Mucosa of descending colon (tissue), 3 donors: ENCODE measurements at regions not wholly inside any gene's neighbourhood (a gene's known extent, or its start where the extent isn't known, plus 50 kb on each side); places are given as distances from the start of the nearest gene placed in this dataset.

Source experiments
- ATAC-seq: fragments of 200-7000 bp; cut with Tn5 transposase; one replicate; pipeline ENCODE4 v1.9.1; 2020; ENCODE audit warnings: mild to moderate bottlenecking, moderate library complexity
- DNase-seq, 3 donors: peaks; one replicate each; pipeline ENCODE4 v3.0.0-alpha.2; 2020
- H3K36me3 ChIP-seq: fragments of 200-600 bp; one replicate; pipeline ENCODE4 v1.8.0; 2021; ENCODE audit warnings: low read depth, mild to moderate bottlenecking
- H3K4me1 ChIP-seq: fragments of 200-600 bp; one replicate; pipeline ENCODE4 v1.8.0; 2021; ENCODE audit warnings: low read depth, mild to moderate bottlenecking
- H3K4me3 ChIP-seq: fragments of 200-600 bp; one replicate; pipeline ENCODE4 v1.8.0; 2021; ENCODE audit warnings: mild to moderate bottlenecking
- H3K9me3 ChIP-seq: fragments of 200-600 bp; one replicate; pipeline ENCODE4 v1.8.0; 2021; ENCODE audit warnings: mild to moderate bottlenecking
- CTCF ChIP-seq: fragments of 200-600 bp; IDR thresholded peaks from one replicate; pipeline ENCODE4 v1.8.0; 2022; ENCODE audit warnings: antibody characterized with exemption, mild to moderate bottlenecking
- intact Hi-C, 2 donors: fragments of 100-400 bp; cut with DNase I in 1 of 2; cut with micrococcal nuclease in 1 of 2; formaldehyde crosslinking; loops; one replicate each; pipeline versions ENCODE4 v1.11.0 to v1.11.1; 2022; cut with DNase I, micrococcal nuclease
- donor health status: DM: no; HTN: no; CAD: no; lungs with moderate emphysema.
- donor health status: DM: no; HTN: no; CAD: no.
- donor health status: DM: no; HTN: yes; CAD: no.

- ATAC-seq: peak; percentile 25
- Histone ChIP-seq H3K36me3 (no peaks in the 10 kb centered on the region), H3K9me3 (no peaks in the 10 kb centered on the region), H3K4me3 (no peak overlapping the region), H3K4me1 (no peaks in the 10 kb centered on the region)
- DNase-seq: no peak
- no peak for TF ChIP-seq CTCF
- intact Hi-C loops: no loop called here
These were observed 50.6 kb upstream of the SGO1 start for GRCh38 chr3:20236603-20237002.
